C4-2B (cell line): ENCODE measurements at regions not wholly inside any gene's neighbourhood (a gene's known extent, or its start where the extent isn't known, plus 50 kb on each side); places are given as distances from the start of the nearest gene placed in this dataset.

Experiments used
- H3K27ac ChIP-seq: fragments of 450-650 bp; 2 replicates; pipeline ENCODE4 v1.5.1; 2017
- CTCF ChIP-seq: fragments of 450-650 bp; conservative IDR thresholded peaks from 2 replicates; pipeline ENCODE4 v1.5.1; 2017; ENCODE audit warnings: mild to moderate bottlenecking
- ZFX ChIP-seq: fragments of 450-650 bp; IDR thresholded peaks from 2 replicates; pipeline ENCODE4 v1.6.1; 2017

- no peak overlapping the region for H3K27ac ChIP-seq
- no peak for TF ChIP-seq ZFX
- no peak for TF ChIP-seq CTCF
Measured at GRCh38 chr11:25755918-25756584, 575.9 kb upstream of the ANO3 start.

GRCh38 chr11:25758145-25758661 lies 573.7 kb upstream of the ANO3 start:
- TF ChIP-seq ZFX (no peak), CTCF (no peak)
- H3K27ac ChIP-seq, result no peak overlapping the region

- no peak overlapping the region for H3K27ac ChIP-seq
Measured at GRCh38 chr11:25766332-25767015, 565.5 kb upstream of the ANO3 start.

GRCh38 chr11:25769287-25769686 lies 562.6 kb upstream of the ANO3 start:
- H3K27ac ChIP-seq, result no peak overlapping the region
- TF ChIP-seq CTCF, result no peak
- TF ChIP-seq ZFX, result no peak

More at GRCh38 chr11:25766332-25767015, 565.5 kb upstream of the ANO3 start:
- TF ChIP-seq ZFX, result no peak
- no peak for TF ChIP-seq CTCF

GRCh38 chr11:25771605-25772004 lies 560.3 kb upstream of the ANO3 start:
- H3K27ac ChIP-seq, result no peak overlapping the region
- TF ChIP-seq ZFX (no peak), CTCF (no peak)

GRCh38 chr11:25775603-25776002 lies 556.3 kb upstream of the ANO3 start:
- H3K27ac ChIP-seq, result no peak overlapping the region
- TF ChIP-seq CTCF (no peak), ZFX (no peak)

- TF ChIP-seq CTCF (no peak), ZFX (no peak)
Measured at GRCh38 chr11:25776238-25776637, 555.7 kb upstream of the ANO3 start.

More at GRCh38 chr11:25776238-25776637, 555.7 kb upstream of the ANO3 start:
- H3K27ac ChIP-seq, result no peak overlapping the region
